IPS DF 4.7 (cell line): ENCODE measurements at regions not wholly inside any gene's neighbourhood (a gene's known extent, or its start where the extent isn't known, plus 50 kb on each side); places are given as distances from the start of the nearest gene placed in this dataset.
"Not testable (repeated sequence)": the region's sequence is repeated elsewhere in the genome, so short reads cannot be mapped to it uniquely, and the experiment has no call there.

Experiments
- DNase-seq: peaks from one replicate; pipeline ENCODE4 v3.0.0-alpha.2; 2013; ENCODE audit warnings: low spot score; ENCODE audit errors: extremely low read depth

GRCh38 chr21:21997390-21998333 lies 999.5 kb downstream of the NCAM2 start:
- DNase-seq = no peak

DNA sequence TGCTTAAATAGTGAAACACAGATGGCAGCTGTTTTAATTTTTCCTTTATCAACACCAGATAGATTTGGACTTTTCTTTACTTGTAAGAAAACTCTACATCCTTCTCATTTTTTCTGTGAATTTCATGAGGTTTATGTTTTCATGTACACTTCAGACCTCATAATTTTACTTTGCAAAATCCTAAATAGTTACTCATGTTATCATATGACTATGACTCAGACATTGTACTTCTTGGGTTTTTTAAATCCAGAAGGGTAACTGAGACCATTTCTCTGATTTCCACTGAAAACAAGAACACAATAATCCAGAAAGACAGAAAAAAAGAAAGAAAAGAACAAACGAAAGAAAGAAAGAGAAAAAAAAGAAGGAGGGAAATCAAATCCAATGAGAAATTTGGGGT lies 1021.6 kb downstream of the NCAM2 start:
- DNase-seq = no peak

- no peak for DNase-seq
Measured at GRCh38 chr21:22020221-22020620, 1022.0 kb downstream of the NCAM2 start.

GRCh38 chr21:22023896-22024295 lies 1025.7 kb downstream of the NCAM2 start:
- DNase-seq = not testable (repeated sequence)

GRCh38 chr21:22044431-22044830 lies 1046.2 kb downstream of the NCAM2 start:
- DNase-seq = no peak

DNA sequence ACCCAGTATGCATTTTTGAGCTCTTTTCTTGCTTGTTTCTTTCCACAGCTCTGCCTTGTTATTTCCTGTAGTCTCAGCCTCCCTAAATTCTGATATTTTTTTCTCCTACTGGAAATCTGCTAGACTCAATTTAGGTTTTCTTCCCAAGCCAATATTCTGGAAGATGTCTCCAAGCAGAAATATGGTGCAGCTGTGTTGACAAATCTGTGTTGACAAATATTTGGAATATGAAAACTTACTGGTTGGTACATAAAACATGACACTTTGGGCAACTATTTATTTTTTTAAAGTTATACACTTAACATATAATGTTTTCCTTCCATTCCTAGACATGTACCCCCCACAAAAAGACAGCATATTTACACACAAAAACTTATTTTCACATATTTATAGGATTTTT lies 1048.4 kb downstream of the NCAM2 start:
- no peak for DNase-seq

DNA sequence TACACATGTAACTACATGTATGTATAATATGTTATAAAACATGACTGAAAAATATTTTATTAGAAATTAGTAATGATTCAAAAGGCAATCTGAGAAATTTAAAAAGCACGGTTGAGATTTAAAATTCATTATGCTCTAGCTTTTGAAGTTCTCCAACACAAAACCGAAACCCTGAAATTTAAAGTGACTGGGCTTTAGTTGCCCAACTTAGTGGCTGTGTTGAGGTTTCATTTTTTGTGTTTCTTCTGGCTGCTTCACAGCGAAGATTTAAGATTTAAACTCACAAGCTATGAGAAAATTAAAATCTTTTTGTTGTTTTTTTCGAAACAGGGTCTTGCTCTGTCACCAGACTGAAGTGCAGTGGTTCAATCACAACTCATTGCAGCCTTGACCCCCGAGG lies 1058.7 kb downstream of the NCAM2 start:
- DNase-seq = no peak

- DNase-seq = no peak
Measured at GRCh38 chr21:22062472-22063139, 1064.4 kb downstream of the NCAM2 start.

DNA sequence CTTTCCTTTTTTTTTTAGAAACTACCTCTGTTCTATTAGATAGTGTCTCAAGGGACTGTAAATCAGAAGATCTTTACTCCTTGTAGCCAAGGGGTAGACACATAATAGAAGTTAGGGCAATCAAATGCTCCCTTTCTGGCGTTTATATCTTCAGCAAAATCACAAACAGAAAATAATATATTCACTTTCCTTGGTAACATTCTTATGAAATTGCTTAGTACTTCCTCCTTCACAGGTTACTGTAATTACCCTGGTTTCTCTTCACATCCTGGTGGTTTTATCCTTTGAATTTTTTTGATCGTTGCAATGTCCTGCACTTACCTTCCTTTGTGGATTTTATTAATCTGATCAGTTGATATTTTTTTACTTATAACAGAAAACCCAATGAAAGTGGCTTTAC lies 1064.9 kb downstream of the NCAM2 start:
- DNase-seq = no peak

- no peak for DNase-seq
Measured at GRCh38 chr21:22076471-22076870, 1078.3 kb downstream of the NCAM2 start.

GRCh38 chr21:22083899-22084298 lies 1085.7 kb downstream of the NCAM2 start:
- DNase-seq = no peak

DNA sequence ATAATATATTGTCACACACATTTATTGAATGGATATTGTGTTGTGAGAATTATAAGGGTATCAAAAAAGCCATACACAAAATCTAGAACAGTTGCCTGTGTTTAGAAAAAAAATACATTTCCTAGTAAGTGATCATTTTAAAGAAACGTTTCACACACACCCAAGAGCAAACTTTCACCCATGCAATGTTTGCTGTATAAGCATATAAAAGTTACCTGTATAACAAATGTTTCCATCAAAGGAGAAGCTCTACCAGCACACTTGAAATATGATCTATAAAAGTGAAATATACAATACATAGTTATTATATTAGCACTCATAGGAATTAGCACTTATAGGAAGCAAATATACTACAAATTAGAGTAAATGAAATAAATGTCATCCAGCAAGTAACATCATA lies 1098.1 kb downstream of the NCAM2 start:
- DNase-seq = no peak

- DNase-seq = no peak
Measured at GRCh38 chr21:22106720-22107410, 1108.7 kb downstream of the NCAM2 start.

GRCh38 chr21:22115746-22116145 lies 1117.5 kb downstream of the NCAM2 start:
- no peak for DNase-seq

GRCh38 chr21:22120616-22121266 lies 1122.5 kb downstream of the NCAM2 start:
- DNase-seq = no peak

DNA sequence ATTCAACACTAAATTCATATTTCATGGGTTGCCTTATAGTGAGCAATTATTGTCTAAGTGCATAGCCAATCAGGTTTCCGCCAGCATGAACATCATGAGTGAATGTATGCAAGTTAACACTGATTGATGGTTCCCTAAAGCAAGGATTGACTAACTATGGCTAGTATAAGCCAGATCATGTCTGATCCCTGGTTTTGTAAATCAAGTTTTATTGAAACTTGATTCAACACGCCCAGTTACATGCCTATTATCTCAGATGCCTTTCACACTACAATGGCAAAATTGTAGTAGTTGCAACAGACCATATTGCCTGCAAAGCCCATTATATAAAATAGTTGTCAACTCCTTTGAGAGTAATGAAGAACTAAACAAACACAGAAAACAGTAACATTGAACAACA lies 1127.4 kb downstream of the NCAM2 start:
- DNase-seq = no peak

DNA sequence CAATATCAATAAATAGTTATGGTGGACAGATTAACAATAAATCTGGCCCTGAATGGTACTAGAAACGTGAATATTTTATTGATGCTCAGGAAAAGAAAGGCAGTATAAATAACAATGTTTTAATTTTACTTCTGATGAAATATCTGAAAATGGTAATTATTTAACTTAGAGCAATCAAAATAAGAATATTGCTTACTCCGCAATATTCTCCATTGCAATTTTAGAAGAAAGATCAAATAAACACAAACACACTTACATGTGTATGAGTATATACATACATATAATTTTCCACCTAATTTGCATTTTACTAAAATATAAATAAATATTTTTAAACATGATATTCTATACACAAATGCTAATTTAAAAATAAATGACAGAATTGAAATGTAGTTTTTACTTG lies 1130.5 kb downstream of the NCAM2 start:
- no peak for DNase-seq

- no peak for DNase-seq
Measured at GRCh38 chr21:22132358-22133071, 1134.3 kb downstream of the NCAM2 start.

DNA sequence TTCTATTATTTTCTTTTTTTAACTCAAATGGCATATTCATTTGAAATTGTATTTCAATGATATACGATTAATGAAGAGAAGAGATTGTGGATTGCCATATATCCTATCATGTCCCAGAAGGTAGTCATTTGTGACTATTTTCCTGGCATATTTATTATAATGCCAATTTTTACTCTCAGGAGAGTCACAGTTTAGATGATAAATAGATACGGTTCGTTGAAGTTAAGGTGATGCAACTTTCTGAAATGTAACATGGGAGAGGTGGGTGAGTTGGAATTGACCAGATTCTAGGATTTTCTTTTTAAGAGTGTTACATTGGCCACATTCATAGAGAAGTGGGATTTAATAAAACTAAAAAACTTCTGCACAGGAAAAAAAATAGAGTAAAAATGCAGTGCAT lies 1138.5 kb downstream of the NCAM2 start:
- no peak for DNase-seq

DNA sequence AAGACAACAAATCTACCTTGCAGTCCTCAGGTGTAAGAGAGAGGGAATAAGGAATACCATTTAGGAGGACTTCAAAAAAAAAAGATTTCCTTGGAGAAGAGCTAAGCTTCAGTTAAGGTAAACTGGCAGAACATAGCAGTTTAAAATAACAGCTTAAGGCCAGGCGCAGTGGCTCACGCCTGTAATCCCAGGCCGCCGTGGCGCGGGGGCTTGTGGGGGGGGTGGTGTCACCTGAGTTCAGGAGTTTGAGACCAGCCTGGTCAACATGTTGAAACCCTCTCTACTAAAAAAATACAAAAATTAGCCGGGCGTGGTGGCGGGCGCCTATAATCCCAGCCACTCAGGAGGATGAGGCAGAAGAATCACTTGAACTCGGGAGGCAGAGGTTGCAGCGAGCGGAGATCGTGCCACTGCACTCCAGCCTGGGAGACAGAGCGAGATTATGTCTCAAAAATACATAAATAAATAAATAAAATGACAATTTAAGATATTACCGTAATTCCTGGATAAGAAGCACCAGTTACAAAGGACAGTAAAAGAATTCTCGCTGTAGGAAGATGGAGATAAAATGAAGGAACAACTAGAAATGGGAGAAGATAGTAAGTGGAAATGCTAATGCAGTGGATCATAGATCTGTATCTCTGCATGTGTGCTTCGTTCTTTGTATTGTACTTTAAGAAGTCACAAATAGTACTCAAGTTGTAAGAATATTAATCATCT lies 1140.2 kb downstream of the NCAM2 start:
- no peak for DNase-seq
